K562 (cell line): ENCODE measurements at regions not wholly inside any gene's neighbourhood (a gene's known extent, or its start where the extent isn't known, plus 50 kb on each side); places are given as distances from the start of the nearest gene placed in this dataset.

Experiments used
- BMI1 ChIP-seq: fragments of 150-350 bp; IDR thresholded peaks from 2 replicates; pipeline ENCODE4 v1.6.1; 2014; ENCODE audit warnings: low read length
- HIVEP1 ChIP-seq: fragments of 250-450 bp; sonication (Bioruptor Pico); IDR thresholded peaks from 2 replicates; pipeline ENCODE4 v1.4.0; 2020; ENCODE audit warnings: mild to moderate bottlenecking
- HMG20A ChIP-seq: fragments of 450-650 bp; formaldehyde crosslinking; conservative IDR thresholded peaks from 2 replicates; pipeline ENCODE4 v1.4.0; 2020; ENCODE audit warnings: mild to moderate bottlenecking, mixed read lengths
- KDM1A ChIP-seq, 2 experiments: fragments of 450-650 bp; IDR thresholded peaks; 2 replicates each; pipeline ENCODE4 v1.6.1; 2016; ENCODE audit warnings: mild to moderate bottlenecking in 2 of 2
- NBN ChIP-seq: fragments of 450-650 bp; IDR thresholded peaks from 2 replicates; pipeline ENCODE4 v1.6.1; 2016; ENCODE audit warnings: low read depth, mild to moderate bottlenecking
- NFE2 ChIP-seq: IDR thresholded peaks from 2 replicates; pipeline ENCODE4 v1.6.1; 2014; ENCODE audit warnings: antibody characterized with exemption, low read depth
- TBL1XR1 ChIP-seq, 2 experiments: IDR thresholded peaks; 2 replicates each; pipeline ENCODE4 v1.6.1; 2012; ENCODE audit warnings: improper control_type of control experiment in 2 of 2, low read length in 2 of 2, mild to moderate bottlenecking in 1 of 2
- U2AF2 ChIP-seq: fragments of 200-400 bp; formaldehyde crosslinking; optimal IDR thresholded peaks from 2 replicates; pipeline ENCODE3; 2017; ENCODE audit warnings: low read depth, mild to moderate bottlenecking, low read length
- YBX1 ChIP-seq: fragments of 450-650 bp; IDR thresholded peaks from 2 replicates; pipeline ENCODE4 v1.7.1; 2016; ENCODE audit warnings: mild to moderate bottlenecking
- ZBTB12 ChIP-seq: fragments of 250-450 bp; sonication (Bioruptor Pico); IDR thresholded peaks from 2 replicates; pipeline ENCODE4 v1.4.0; 2020
- ZBTB17 ChIP-seq: fragments of 450-650 bp; formaldehyde crosslinking; IDR thresholded peaks from 2 replicates; pipeline ENCODE4 v1.4.0; 2020; ENCODE audit warnings: mild to moderate bottlenecking
- ZBTB40 ChIP-seq, 2 experiments: fragments of 450-650 bp in 1 of 2; sonication (generic) in 1 of 2; formaldehyde crosslinking in 1 of 2; IDR thresholded peaks; 2 replicates each; pipeline versions ENCODE4 v1.7.1 to v1.9.0; 2016 to 2022; ENCODE audit warnings: inconsistent platforms in 1 of 2, mild to moderate bottlenecking in 1 of 2, missing genetic modification reagents in 1 of 2
- ZMIZ1 ChIP-seq, 2 experiments: fragments of 150-350 bp in 1 of 2; IDR thresholded peaks; 2 replicates each; pipeline ENCODE4 v1.6.1; 2012 to 2016; ENCODE audit warnings: low read depth in 2 of 2, low read length in 2 of 2, mild to moderate bottlenecking in 1 of 2, moderate library complexity in 1 of 2
- ZNF316 ChIP-seq: fragments of 450-650 bp; IDR thresholded peaks from 2 replicates; pipeline ENCODE4 v1.6.1; 2016

- TF ChIP-seq ZBTB40 (IDR thresholded peaks at IDR 0.05) (no peak), ZBTB40 (CRISPR knock-in tag; IDR thresholded peaks at IDR 0.05) (no peak), ZBTB12 (CRISPR knock-in tag) (no peak), ZNF316 (no peak), U2AF2 (no peak), KDM1A (IDR thresholded peaks at IDR 0.05) (peak; percentile 49 to 66; a peak in 3 of 4 replicates), BMI1 (no peak), HIVEP1 (CRISPR knock-in tag) (no peak), NBN (no peak; the same call in 1 of the 2 replicates), ZMIZ1 (IDR thresholded peaks at IDR 0.05; ENCODE audit: low read depth in 2 of 2, low read length in 2 of 2) (no peak), NFE2 (peak; percentile 50), HMG20A (CRISPR knock-in tag) (no peak), YBX1 (no peak), ZBTB17 (CRISPR knock-in tag) (no peak), TBL1XR1 (IDR thresholded peaks at IDR 0.05; ENCODE audit: low read length in 2 of 2) (peak in 1 of 2 experiments; percentile 64; a peak in 2 of 4 replicates)
Measured at GRCh38 chr1:60924964-60925798, 157.2 kb upstream of the NFIA start (continued).
